ENCODE measurements at regions not wholly inside any gene's neighbourhood (a gene's known extent, or its start where the extent isn't known, plus 50 kb on each side); places are given as distances from the start of the nearest gene placed in this dataset.

DNA sequence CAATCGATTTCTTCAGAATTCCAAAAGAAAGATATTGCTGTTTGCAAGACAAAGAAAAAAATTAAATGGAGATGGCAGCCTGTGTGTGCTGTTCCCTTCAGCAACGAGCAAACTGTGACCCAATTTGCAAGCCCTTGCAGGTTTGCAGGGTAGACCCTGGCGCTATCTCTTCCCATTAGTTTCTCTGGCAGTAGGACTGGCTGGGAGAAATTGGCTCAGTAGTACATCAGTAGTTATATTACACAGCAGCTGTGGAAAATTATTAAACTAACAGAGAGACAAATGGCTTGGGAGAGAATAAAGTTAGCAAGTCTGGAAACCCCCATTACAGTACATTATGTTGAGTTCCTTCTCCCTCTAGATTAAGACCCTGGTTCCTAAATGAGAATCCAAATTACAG lies 116.4 kb upstream of the ITGB1 start:
- peaks cover 10% of the 10 kb centered on the region for H3K4me1 ChIP-seq
- H3K9me3 ChIP-seq, result no peaks in the 10 kb centered on the region
- Mint-ChIP-seq H3K4me1 (ENCODE audit: low read depth, unreplicated experiment) (peaks cover 19% of the 10 kb centered on the region), H3K36me3 (ENCODE audit: insufficient read depth, unreplicated experiment) (no peaks in the 10 kb centered on the region), H3K27me3 (ENCODE audit: insufficient read depth, unreplicated experiment) (no peaks in the 10 kb centered on the region), H3K27ac (ENCODE audit: unreplicated experiment) (no peak overlapping the region), H3K9me3 (ENCODE audit: unreplicated experiment) (peaks cover 24% of the 10 kb centered on the region), H3K4me3 (ENCODE audit: unreplicated experiment) (no peak overlapping the region)
- no peak for DNase-seq
- no TSS peak for BruUV-seq (replicated peaks)
- intact Hi-C loops (cut with micrococcal nuclease; ENCODE audit: unreplicated experiment), result no loop called here
- H3K27me3 ChIP-seq (replicated peaks; ENCODE audit: control insufficient read depth, insufficient read depth, low read length), result no peaks in the 10 kb centered on the region
- H3K36me3 ChIP-seq (ENCODE audit: control insufficient read depth, insufficient read depth, low read length), result no peaks in the 10 kb centered on the region
- TF ChIP-seq, protein P1, sequence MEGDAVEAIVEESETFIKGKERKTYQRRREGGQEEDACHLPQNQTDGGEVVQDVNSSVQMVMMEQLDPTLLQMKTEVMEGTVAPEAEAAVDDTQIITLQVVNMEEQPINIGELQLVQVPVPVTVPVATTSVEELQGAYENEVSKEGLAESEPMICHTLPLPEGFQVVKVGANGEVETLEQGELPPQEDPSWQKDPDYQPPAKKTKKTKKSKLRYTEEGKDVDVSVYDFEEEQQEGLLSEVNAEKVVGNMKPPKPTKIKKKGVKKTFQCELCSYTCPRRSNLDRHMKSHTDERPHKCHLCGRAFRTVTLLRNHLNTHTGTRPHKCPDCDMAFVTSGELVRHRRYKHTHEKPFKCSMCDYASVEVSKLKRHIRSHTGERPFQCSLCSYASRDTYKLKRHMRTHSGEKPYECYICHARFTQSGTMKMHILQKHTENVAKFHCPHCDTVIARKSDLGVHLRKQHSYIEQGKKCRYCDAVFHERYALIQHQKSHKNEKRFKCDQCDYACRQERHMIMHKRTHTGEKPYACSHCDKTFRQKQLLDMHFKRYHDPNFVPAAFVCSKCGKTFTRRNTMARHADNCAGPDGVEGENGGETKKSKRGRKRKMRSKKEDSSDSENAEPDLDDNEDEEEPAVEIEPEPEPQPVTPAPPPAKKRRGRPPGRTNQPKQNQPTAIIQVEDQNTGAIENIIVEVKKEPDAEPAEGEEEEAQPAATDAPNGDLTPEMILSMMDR (IDR thresholded peaks at IDR 0.05; ENCODE audit: insufficient read depth in 1 of 2, low read depth in 1 of 2, low read length in 1 of 2, severe bottlenecking in 1 of 2, unreplicated experiment in 1 of 2), result no peak
- ChIA-PET POLR2A (no interaction called here), CTCF (no interaction called here)
- no peak overlapping the region for H3K4me3 ChIP-seq (ENCODE audit: low read depth, low read length)

DNA sequence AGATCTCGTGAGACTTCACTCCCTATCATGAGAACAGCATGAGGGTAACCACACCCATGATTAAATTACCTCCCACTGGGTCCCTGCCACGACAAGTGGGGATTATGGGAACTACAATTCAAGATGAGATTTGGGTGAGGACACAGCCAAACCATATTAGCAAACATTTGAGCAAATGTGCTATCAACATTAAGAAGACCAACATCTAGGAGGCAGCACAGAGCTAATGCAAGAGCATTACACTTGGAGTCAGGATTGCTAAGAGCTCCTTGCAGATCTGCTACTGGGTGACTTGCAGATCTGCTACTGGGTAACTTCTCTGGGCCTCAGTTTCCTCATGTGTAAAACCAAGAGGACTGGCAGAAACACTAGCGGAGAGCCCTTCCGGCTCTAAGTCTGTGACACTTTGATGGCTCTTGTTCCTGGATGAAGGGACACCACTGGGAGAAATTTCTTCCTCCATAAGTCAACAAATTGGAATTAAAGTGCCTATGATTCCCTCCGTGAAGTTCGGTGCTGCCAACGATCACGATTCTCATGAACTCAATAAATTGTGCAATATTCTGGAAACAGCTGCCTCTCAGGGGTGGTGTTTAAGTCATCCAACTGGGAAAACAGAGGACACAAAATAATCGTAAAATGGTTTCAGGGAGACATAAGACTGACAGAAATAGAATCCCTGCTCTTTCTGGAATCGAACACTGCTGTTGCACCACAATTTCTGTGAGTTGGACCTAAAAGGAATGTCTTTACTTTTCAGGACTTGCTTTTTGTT lies 115.8 kb upstream of the ITGB1 start:
- H3K4me3 Mint-ChIP-seq (ENCODE audit: unreplicated experiment), result no peak overlapping the region
- peaks cover 10% of the 10 kb centered on the region for H3K4me1 ChIP-seq
- H3K27me3 ChIP-seq (replicated peaks; ENCODE audit: control insufficient read depth, insufficient read depth, low read length), result no peaks in the 10 kb centered on the region
- H3K9me3 ChIP-seq, result no peaks in the 10 kb centered on the region
- intact Hi-C loops (cut with micrococcal nuclease; ENCODE audit: unreplicated experiment), result no loop called here
- H3K27me3 Mint-ChIP-seq (ENCODE audit: insufficient read depth, unreplicated experiment), result no peaks in the 10 kb centered on the region
- CTCF ChIA-PET, result no interaction called here
- H3K27ac Mint-ChIP-seq (ENCODE audit: unreplicated experiment), result no peak overlapping the region
- H3K4me3 ChIP-seq (ENCODE audit: low read depth, low read length), result no peak overlapping the region
- TF ChIP-seq, protein P1 (IDR thresholded peaks at IDR 0.05; ENCODE audit: insufficient read depth in 1 of 2, low read depth in 1 of 2, low read length in 1 of 2, severe bottlenecking in 1 of 2, unreplicated experiment in 1 of 2), result no peak
- H3K4me1 Mint-ChIP-seq (ENCODE audit: low read depth, unreplicated experiment), result peaks cover 19% of the 10 kb centered on the region
- BruUV-seq (replicated peaks), result no TSS peak
- DNase-seq, result no peak
- H3K36me3 ChIP-seq (ENCODE audit: control insufficient read depth, insufficient read depth, low read length), result no peaks in the 10 kb centered on the region
- peaks cover 24% of the 10 kb centered on the region for H3K9me3 Mint-ChIP-seq (ENCODE audit: unreplicated experiment)
- H3K36me3 Mint-ChIP-seq (ENCODE audit: insufficient read depth, unreplicated experiment), result no peaks in the 10 kb centered on the region
- POLR2A ChIA-PET, result no interaction called here

DNA sequence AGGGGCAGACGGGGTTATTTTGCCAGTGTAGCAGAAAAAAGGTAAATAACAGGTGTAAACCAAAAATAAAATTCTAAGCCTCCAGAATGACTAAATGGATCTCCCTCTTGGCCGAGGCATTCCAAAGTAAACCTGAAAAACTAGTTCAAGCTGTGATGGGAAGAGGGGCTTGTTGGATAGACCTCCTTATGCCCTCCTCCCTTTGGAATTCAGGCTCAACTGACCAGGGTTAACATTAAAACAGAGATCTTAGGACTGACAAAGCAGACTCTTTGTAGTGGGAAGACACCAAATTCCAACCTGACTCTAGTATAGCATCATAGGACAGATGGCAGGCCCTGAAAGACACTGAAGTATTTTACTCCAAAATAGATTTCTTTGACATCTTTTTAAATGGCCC lies 113.8 kb upstream of the ITGB1 start:
- Mint-ChIP-seq H3K27ac (ENCODE audit: unreplicated experiment) (peak overlapping the region; percentile 30), H3K9me3 (ENCODE audit: unreplicated experiment) (peaks cover 27% of the 10 kb centered on the region), H3K36me3 (ENCODE audit: insufficient read depth, unreplicated experiment) (no peaks in the 10 kb centered on the region), H3K27me3 (ENCODE audit: insufficient read depth, unreplicated experiment) (no peaks in the 10 kb centered on the region), H3K4me3 (ENCODE audit: unreplicated experiment) (no peak overlapping the region), H3K4me1 (ENCODE audit: low read depth, unreplicated experiment) (peaks cover 19% of the 10 kb centered on the region)
- Histone ChIP-seq H3K27me3 (replicated peaks; ENCODE audit: control insufficient read depth, insufficient read depth, low read length) (no peaks in the 10 kb centered on the region), H3K4me1 (peaks cover 10% of the 10 kb centered on the region), H3K9me3 (no peaks in the 10 kb centered on the region), H3K4me3 (ENCODE audit: low read depth, low read length) (no peak overlapping the region), H3K36me3 (ENCODE audit: control insufficient read depth, insufficient read depth, low read length) (no peaks in the 10 kb centered on the region)
- DNase-seq, result peak in 1 of 2 experiments; percentile 49
- CTCF ChIA-PET, result no interaction called here
- POLR2A ChIA-PET, result no interaction called here
- TF ChIP-seq, protein P1 (IDR thresholded peaks at IDR 0.05; ENCODE audit: insufficient read depth in 1 of 2, low read depth in 1 of 2, low read length in 1 of 2, severe bottlenecking in 1 of 2, unreplicated experiment in 1 of 2), result no peak
- intact Hi-C loops (cut with micrococcal nuclease; ENCODE audit: unreplicated experiment), result no loop called here
- no TSS peak for BruUV-seq (replicated peaks)
